HG02798 (cell line): ENCODE measurements at regions not wholly inside any gene's neighbourhood (a gene's known extent, or its start where the extent isn't known, plus 50 kb on each side); places are given as distances from the start of the nearest gene placed in this dataset.

Source experiments
- ATAC-seq: cut with Tn5 transposase; IDR thresholded peaks from one replicate; pipeline ENCODE4 v1.9.1; 2021; ENCODE audit warnings: mild to moderate bottlenecking; ENCODE audit not compliant: unreplicated experiment, poor library complexity

DNA sequence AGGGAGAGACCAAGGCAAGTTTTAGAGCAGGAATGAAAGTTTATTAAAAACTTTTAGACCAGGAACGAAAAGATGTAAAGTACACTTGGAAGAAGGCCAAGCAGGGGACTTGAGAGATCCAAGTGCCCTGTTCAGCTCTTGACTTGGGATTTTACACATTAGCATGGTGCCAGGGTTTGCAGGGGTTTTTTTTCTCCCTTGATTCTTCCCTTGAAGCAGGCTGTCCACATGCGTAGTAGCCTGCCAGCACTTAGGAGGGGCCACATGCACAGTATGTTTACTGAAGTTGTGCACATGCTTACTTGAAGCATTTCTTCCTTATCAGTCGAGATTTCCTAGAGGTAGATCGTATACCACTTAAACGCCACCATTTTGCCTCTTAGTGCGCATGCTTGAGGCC is 277.5 kb upstream of the AGTR1 start:
- no peak for ATAC-seq

DNA sequence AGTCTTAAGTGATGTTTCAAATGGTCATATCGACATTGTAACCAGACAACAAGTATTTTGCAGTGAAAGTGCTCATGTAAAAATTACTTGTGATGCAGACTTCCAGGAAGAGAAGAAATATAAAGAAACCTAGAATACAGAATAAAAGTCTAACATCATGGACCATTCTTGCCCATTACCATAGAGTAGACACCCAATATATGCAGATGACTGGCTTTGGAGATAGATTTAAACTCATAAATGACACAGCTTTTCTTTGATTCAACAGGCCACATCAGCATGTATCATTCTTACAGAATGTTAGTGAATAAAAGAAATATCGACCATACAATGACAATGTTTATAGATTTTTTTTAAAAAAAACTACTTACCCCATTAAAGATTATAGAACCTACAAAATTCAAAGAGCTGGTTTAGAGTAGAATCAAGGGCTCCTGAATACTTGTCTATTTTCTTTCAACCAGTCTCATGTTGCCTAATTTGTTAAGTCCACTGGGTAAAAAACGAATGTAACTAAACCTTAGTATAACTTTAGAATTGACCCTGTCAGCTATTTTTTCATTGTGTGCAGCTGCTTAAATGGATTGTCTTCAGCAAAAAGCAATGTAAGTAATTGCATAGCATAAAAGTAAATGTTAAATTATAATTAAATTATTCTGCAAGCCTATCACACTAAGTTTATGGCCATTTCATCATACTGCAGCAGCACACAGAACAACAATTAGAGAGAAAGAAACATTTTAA is 268.7 kb upstream of the AGTR1 start:
- no peak for ATAC-seq

DNA sequence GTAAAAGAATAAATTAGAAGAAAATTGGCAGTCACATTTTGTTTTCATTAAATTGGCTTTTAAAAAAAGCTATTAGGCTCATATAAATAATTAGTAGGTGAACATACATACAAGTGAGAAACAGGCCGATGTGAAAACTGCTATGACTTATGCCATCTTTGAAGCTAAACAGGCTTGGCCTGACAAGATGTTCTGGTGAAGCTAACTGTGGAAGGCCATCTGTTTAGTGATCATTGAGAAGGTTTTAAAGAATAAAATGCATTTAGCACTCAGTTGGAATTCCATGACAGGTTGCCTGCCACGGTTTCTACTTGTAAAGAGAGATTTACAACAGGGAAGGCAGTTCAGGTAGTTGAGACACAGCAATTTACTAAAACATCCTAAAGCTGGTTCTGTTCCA is 264.0 kb upstream of the AGTR1 start:
- ATAC-seq, result no peak

DNA sequence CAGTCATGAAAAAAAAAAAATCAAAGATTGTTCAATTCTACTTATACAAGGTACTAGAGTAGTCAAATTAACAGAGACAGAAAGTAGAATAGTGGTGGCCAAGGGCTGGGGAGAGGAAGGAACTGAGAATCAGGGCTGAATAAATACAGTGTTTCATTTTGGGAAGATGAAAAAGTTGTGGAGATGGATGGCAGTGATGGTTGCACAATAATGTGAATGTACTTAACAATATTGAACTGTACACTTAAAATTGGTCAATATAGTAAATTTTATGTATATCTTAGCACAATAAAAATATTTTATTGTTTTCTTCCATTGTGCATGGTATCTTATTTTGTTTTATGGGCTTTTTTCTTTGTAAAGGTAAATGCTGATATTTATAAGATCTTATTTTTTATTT is 262.2 kb upstream of the AGTR1 start:
- ATAC-seq, result no peak

DNA sequence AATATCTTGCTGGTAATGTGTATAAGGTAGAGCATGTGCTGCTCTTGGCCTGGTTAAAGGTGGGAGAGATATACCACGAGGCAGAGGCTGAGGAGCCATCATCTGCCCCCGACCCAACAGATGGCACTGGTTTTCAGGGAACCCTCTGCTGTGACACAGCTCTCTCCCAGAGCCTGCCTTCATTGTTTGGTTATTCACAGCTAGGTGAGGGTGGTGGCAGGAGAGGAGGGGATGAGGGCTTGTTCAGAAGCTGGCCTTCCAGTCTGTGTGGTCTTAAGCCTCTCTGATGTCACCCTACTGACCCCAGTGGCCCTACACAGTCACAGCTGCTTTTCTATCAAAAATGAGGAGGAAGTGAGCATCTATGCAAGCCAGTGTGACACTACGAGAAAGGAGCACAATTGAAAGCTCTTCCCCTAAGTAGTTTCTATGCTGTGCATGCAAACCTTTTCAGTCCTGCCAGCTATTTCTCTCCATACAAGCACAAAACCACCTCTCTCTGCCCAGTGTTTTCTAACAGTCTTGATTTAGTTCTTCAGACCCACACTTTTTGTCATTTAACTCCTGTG is 258.4 kb upstream of the AGTR1 start:
- ATAC-seq, result peak; percentile 68

DNA sequence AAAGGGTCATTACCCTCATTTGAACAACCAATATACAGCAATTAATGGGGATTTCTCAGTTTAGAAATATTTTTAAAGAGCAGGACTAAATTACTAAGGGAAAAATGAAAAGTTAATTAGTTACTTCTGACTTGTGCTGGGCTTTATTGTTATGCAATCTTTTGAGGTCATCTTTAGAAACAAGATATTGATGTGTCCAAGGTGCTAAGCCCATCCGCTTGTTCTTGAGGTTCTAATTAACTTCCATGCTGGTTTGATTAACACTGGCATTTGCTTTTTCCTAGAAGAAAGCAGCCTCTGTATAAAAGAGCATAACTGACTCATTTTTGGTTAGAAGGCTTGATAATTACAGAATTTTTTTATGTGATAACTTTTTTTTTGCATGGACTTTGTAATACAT is 256.5 kb upstream of the AGTR1 start:
- no peak for ATAC-seq

DNA sequence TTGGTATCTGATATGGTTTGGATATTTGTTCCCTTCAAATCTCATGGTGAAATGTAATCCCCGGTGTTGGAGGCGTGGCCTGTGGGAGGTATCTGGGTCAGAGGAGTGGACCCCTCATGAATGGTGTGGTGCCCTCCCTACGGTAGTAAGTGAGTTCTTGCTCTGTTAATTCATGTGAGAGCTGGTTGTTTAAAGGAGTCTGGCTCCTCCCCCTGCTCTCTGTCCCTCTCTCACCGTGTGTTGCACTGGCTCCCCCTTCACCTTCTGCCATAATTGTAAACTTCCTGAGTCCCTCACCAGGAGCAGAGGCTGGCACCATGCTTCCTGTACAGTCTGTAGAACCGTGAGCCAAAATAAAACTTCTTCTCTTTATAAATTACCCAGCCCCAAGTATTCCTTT is 246.9 kb upstream of the AGTR1 start:
- ATAC-seq, result no peak

DNA sequence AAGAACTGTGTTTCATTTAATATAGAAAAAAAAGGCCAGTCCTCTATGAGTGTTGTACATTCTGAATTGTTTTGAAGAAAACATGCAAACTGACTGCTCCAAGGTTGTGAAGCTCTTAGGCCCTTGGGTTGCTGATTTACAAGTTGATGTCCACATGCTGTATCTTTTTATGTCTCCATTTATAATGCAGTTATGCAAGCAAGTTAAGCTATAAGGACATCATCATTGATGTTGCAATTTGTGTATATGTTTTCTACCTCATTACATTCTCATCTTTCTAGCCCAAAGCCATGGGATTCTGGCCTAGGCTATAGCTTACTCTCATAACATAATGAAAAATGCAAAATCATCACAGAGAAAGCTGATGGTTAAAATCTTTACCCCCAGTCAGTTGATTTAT is 245.7 kb upstream of the AGTR1 start:
- ATAC-seq, result no peak

DNA sequence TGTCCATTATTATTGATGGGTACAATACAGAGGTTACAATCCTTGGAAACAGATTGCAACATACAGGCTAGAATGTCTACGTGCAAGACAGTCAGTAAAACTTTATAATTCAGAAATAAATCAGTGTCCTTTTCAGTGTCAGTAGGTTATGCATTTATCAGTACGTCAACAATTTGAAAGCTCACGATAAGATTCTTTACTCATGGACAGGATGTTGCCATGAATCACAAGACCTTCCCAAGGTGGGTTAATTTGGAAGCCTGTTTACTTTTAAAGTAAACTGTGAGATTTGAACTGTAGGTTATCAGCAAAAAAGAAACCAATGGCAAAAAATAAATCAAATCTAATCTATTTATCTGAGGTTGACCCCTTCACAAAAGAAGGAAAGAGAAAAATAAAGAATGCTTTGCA is 243.9 kb upstream of the AGTR1 start:
- ATAC-seq, result no peak

DNA sequence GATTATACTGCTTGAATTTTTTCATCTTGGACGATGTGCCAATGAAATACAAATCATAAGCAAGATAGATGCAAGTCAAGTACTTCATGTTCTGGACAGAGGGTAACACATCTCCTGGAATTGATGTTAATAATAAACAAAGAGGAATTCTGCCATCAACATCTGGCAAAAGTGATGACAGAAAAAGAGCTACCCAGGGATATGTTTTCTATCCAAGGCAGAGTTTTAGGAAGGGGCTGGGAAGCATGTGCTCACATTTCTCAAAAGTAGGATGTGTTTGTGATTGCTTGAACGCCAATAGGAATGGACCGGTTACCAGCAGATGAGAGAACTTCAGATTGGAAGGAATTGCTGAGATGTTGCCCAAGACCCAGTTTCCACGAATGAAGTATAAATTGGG is 242.6 kb upstream of the AGTR1 start:
- ATAC-seq, result no peak

DNA sequence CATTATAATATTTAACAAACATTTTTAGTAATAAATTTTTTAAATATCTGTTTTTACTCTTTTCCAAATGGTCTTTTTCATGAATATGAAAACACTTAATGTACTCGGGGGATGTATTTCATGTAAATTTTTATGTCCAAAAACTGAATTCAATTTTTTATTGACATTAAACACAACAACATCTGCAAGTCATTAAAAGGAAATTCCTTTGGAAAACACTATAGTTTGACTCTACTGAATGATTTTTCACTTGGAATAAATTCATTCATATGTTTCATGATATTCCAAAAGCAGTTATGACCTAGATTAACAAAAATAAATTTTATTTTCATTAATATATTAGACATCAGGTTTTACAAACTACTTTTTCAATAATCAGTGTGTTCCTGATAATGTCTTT is 239.8 kb upstream of the AGTR1 start:
- ATAC-seq, result no peak

DNA sequence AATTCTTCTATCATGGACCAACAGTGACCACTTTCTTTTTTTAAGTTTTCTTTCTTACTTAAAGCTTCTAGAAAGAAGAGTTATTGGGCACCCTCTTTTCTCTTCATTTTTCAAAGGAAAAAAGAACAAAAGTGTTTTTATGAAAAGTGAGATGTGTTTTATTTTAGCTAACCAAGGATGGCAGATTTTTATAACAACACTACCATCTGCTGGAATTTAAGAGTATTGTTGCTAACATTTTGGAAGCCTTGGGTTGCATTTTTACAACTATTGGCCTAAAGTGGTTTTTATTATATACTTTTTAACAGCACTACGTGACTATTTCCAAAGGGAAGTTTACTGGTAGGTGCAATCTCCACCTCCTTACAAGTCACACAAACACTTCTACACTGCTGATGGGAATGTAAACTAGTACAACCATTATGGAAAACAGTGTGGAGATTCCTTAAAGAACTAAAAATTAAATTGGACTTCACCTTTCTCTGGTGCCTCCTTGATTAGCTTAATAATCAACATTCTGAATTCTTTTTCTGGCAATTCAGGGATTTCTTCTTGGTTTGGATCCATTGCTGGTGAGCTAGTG is 237.7 kb upstream of the AGTR1 start:
- ATAC-seq, result no peak

DNA sequence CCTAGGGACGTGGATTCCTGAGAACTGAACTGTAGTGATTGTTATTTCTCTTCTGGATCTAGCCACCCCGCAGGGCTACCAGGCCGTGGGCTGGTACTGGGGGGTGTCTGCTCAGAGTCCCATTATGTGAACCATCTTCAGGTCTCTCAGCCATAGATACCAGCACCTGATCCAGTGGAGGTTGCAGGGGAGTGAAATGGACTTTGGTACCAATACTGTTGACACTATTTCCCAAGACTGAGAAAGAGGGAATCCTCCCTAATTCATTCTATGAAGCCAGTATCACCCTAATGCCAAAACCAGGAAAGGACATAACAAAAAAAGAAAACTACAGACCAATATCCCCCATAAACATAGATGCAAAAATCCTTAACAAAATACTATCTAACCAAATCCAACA is 237.0 kb upstream of the AGTR1 start:
- ATAC-seq, result no peak

DNA sequence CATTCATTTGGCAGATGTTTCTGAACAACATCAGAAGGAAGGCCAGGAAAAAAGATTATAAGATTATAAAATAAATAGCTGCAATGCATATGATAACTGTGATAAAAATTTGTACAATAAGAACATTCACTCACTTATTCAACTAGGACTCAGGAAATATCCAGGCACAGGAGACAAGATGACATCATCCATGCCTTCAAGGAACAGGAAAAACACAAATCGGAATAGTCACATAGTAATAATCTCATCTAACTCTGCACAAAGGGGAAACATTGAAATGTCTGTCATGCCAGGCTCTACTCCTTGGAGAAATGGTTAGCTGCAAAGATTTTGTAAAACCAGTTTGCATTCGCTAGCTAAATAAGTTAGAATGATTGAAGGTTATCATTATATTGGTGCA is 233.5 kb upstream of the AGTR1 start:
- ATAC-seq, result no peak

DNA sequence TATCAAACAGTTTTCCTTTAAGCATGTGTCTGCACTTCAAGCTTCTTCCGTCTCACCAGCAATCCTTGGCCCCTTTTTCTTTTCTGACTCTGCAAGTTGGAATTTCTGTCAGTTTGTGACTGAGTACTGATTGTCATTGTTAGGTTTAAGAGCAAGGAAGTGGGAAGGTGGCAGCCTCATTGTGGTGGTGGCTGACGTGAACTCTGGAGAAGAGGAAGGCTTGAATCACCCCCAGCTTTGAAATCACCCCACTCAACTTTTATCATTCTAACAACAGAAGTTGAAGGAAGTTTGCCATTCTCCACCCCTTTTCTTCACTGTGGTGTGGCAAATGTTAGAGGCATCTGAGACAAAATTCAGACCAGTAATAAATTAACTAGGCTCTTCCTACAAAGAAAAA is 231.6 kb upstream of the AGTR1 start:
- ATAC-seq, result no peak

DNA sequence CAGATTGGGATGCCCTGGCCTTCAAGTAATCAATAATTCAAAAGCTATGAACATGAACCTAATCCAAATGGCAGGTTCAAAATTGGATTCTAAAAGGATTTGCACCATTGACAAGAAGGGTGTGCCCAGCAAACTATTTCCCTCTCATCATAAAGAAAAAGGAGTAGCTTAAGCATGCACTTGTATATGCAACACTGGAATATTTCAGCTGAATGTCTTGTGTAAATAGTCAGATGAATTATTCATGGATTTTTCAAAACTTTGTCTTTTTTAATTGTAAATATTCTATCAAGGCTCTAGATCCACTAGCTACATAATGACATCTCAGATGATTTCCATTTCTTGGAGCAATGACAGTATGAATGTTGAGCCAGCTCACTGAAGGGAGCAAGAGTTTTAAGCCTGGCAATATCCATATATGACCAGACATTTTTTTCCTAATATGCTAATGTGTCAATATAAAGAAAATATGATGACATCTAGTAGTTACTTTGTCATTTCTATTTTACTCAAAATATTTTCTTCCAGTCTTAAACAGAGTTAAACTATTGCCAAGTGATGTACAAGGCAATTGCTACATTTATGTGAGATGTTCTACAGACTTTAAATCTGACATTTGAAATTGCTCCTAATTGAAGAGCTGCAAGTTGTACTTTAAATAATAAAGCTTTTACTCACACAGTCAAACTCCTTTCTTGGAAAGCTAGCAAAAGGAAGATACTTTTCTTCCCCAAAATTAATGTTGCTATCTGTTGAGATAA is 230.5 kb upstream of the AGTR1 start:
- no peak for ATAC-seq

DNA sequence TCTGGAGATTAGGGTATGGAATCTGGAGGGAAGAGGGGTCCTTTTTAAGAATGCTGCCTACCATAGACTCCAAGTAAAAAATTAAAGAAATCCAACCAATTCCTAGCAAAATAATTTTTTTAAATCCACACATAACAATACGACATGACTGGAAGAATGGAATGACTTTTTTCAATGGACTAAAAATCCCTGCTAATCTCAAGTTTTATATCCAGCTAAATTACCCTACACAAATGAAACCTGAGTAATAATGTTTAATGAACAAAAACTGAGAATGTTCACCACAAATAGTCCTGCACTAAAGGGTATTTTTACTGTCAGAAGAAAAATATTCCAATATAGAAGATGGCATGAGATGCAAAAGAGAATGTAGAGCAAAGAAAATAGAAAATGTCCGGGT is 220.3 kb upstream of the AGTR1 start:
- no peak for ATAC-seq

DNA sequence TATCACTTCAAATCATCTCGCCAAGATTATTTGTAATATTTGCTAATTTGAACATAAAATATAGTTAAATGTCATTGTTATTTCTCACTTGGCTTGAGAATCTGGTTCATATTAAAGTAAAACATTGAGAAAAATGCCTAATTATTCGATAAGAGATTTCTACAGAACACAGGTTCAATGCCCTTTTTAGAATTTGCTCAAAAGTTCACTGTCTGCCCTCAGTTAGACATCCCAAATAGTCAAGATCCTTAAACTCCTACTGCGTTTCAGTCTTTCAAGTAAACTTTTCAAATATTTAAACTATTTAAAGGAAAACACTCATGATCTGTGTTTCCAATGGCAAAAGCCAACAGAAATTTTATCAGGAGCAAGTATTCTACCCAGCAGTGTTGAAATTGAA is 204.1 kb upstream of the AGTR1 start:
- no peak for ATAC-seq

DNA sequence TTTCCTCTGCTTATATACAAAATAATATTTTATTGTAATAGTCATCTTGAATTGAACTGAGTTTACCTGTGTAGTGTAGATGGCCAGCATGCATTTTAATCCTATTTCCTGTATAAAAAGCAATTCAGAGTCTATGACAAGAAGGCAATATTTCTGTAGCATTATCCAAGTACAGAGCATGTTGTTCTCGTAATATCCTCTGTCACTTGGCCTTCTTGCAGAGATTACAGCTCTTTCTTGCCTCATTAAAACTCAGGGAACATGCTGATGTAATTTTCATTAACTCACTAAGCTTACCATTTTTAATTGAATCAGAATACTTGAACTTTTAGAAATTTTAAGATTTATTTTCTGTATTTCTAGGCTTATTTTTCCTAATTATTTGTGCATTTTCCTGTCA is 203.3 kb upstream of the AGTR1 start:
- ATAC-seq, result no peak

DNA sequence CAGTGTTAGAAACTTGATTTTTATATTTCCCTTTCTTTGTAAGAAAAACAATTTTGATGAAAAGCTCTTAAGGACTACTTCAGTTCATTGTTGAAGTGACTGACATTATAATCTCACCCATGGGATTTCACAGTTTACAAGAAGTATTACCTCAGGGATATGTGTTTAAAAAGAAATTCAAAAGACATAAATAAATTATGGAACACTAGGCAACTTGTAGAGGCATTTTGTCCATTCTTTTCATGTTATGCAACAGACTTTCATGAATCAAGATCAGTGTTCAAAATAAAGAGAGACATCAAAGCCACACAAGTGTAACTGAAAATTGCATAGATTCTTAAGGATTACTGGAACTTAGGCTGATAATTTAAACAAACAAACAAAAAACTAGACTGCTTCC is 196.8 kb upstream of the AGTR1 start:
- no peak for ATAC-seq

DNA sequence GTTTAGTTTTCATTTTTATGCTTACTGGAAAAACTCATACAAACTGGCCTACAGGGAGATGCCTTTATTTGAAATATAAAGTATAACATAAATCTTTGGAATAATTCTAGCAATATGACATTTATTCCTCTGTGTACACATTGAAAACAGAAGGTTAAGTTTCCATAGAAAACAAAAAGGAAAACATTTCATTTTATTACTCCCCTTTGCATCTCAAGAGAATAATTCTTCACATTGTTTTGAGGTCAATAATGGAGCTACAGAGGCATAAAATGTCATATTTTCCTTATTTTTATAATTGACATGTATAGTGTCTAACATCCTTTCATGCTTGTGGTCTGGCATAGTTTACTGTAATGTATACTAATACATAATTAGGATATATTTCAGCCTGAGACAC is 187.6 kb upstream of the AGTR1 start:
- ATAC-seq, result no peak
